GM21529 (cell line): ENCODE measurements at regions not wholly inside any gene's neighbourhood (a gene's known extent, or its start where the extent isn't known, plus 50 kb on each side); places are given as distances from the start of the nearest gene placed in this dataset.
"Not testable (repeated sequence)": the region's sequence is repeated elsewhere in the genome, so short reads cannot be mapped to it uniquely, and the experiment has no call there.

Experiments used
- ATAC-seq: cut with Tn5 transposase; IDR thresholded peaks from one replicate; pipeline ENCODE4 v1.9.1; 2021; ENCODE audit not compliant: unreplicated experiment

GRCh38 chr18:39238981-39239660 is 1673.5 kb upstream of the CELF4 start:
- ATAC-seq: no peak

- ATAC-seq: no peak
These were observed 1669.6 kb upstream of the CELF4 start for GRCh38 chr18:39235118-39235719.

GRCh38 chr18:39232937-39233336 is 1667.3 kb upstream of the CELF4 start:
- ATAC-seq: no peak

GRCh38 chr18:39232490-39232889 is 1666.9 kb upstream of the CELF4 start:
- ATAC-seq: no peak

GRCh38 chr18:39230086-39230803 is 1664.6 kb upstream of the CELF4 start:
- ATAC-seq: no peak

GRCh38 chr18:39227769-39228168 is 1662.2 kb upstream of the CELF4 start:
- ATAC-seq: not testable (repeated sequence)

- ATAC-seq: no peak
These were observed 1659.8 kb upstream of the CELF4 start for GRCh38 chr18:39225373-39225772.

- ATAC-seq: no peak
These were observed 1657.7 kb upstream of the CELF4 start for GRCh38 chr18:39223283-39223682.

- no peak for ATAC-seq
These were observed 1650.3 kb upstream of the CELF4 start for GRCh38 chr18:39215920-39216319.

- no peak for ATAC-seq
These were observed 1645.9 kb upstream of the CELF4 start for GRCh38 chr18:39211461-39211860.

- no peak for ATAC-seq
These were observed 1643.6 kb upstream of the CELF4 start for GRCh38 chr18:39209173-39209572.

GRCh38 chr18:39208729-39209128 is 1643.1 kb upstream of the CELF4 start:
- ATAC-seq: no peak

- ATAC-seq: no peak
These were observed 1642.6 kb upstream of the CELF4 start for GRCh38 chr18:39208190-39208589.

GRCh38 chr18:39206398-39207103 is 1641.0 kb upstream of the CELF4 start:
- not testable (repeated sequence) for ATAC-seq

- ATAC-seq: no peak
These were observed 1640.1 kb upstream of the CELF4 start for GRCh38 chr18:39205565-39206195.

- no peak for ATAC-seq
These were observed 1634.6 kb upstream of the CELF4 start for GRCh38 chr18:39200153-39200552.

- ATAC-seq: no peak
These were observed 1633.7 kb upstream of the CELF4 start for GRCh38 chr18:39199231-39199855.

- ATAC-seq: no peak
These were observed 1632.8 kb upstream of the CELF4 start for GRCh38 chr18:39198376-39198775.

GRCh38 chr18:39191931-39192330 is 1626.3 kb upstream of the CELF4 start:
- ATAC-seq: no peak

- no peak for ATAC-seq
These were observed 1625.5 kb upstream of the CELF4 start for GRCh38 chr18:39191058-39191457.

GRCh38 chr18:39190508-39190907 is 1624.9 kb upstream of the CELF4 start:
- ATAC-seq: no peak
